T follicular helper cell (primary cell): ENCODE measurements at regions not wholly inside any gene's neighbourhood (a gene's known extent, or its start where the extent isn't known, plus 50 kb on each side); places are given as distances from the start of the nearest gene placed in this dataset.

Experiments
- DNase-seq: peaks from one replicate; pipeline ENCODE4 v3.0.0-alpha.2; 2020; ENCODE audit warnings: low read depth

DNA sequence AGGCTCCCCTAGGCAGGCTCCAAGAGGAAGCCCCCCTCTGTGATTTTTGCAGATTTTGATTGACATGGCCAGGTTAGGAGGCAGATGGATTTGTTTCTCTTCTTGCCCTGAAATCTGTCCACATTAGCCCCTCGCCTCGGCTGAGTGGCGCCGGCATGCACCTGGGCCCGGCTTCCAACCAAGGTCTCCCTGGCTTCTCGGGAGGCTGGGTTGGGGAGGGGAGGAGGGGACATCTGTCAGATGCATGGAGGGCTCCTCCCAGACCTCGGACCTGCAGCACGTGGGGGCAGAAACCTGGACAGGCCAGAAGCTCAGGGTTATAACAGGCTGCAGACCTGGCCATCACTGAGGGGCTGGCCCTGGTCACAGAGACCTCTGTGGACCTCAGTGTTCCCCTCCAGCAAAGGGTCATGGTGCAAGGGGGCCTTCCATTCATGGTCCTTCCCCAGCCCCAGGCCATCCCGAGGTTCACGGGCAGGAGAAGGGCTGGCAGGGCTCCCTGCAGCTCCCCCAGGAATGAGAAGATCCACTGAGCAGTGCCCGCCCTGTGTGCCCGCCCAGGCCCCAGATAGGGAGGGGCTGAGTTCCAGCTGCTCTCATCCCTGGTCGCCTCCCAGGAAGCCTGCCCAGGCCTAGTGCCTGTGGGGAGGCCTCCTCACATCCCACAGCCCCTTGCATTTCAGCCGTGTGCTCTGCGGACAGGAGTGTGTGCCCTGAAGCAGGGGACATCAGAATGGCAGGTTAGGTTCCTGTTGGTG lies 747.8 kb downstream of the BRD1 start:
- DNase-seq, result no peak

DNA sequence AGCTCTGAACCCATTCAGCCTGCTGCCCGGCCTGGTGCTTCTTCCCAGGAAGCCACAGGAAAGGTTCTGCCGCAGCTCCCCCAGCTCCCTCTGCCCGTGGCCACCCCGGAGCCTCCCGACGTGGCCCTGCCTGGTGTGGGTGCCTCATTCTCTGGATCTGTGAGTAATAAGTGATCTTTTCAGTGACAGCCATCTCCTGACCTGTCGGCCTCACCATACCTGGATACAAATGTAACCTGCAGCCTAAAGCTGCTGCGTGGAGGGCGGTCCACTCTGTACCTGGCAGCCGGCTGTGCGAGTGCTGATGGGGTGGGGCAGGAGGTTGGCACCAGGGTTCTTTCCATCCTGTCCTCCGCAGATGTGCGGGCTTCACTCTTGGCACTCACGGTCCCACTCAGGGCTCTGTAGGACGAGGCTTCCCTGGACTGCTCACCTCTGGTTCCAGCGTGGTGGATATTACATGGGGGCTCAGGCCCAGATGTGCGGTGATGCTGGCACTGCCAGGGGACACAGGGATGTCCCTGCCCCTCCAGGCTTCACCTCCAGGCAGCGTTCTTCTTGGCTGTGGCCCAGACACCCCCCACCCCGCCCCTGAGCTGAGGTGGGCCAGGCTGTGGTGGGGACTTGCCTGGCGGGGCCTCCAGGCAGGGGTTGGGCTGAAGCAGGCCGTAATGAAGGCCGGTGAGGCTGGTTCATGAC lies 748.5 kb downstream of the BRD1 start:
- no peak for DNase-seq

DNA sequence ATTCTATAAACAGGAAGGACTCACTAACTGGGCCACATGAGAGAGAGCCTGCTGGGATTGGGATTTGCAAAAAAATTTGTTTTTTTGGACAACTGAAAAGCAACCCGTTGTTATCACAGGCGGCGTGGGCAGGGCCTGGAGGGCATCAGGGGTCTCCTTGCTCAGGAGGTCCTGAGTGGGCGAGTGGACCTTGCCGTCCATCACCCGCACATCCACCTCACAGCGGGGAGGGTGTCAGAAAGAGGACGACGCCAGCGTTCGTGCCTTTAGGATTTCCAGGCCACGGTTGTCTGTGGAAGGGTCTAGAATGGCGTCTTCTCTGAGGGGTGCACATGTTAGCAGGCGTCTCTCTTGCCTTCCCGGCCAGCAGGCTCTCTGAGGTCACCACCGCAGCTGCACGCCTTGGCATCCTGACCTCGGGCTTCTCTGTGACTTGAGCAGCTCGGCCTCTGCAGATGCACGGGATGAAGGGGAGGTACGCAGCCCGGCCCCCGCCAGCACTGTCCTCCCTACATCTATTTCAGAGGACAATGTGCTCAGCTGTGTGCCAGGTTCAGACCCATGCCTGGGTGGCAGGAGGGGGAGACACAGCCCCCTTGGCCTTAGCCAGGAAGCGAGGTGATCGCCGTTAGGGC lies 749.5 kb downstream of the BRD1 start:
- DNase-seq, result no peak

DNA sequence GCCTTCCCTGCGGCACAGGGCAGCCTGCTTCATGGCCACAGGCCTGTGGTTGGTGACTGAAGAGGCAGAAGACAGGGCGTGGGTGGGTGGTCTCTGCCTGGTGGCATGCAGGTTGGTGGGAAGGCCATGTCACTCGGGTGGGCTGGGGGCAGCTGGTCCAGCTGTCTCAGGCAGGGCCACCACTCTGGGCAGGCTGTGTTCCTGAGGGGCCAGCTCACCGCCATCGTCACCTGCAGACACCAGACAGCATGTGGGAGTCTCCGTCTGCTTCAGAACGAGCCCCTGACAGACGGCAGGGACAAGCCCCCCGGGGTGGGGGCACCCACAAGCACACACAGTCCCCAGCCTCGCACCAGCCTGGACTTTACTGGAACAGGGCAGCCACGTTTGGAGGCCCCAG lies 750.1 kb downstream of the BRD1 start:
- DNase-seq, result no peak

DNA sequence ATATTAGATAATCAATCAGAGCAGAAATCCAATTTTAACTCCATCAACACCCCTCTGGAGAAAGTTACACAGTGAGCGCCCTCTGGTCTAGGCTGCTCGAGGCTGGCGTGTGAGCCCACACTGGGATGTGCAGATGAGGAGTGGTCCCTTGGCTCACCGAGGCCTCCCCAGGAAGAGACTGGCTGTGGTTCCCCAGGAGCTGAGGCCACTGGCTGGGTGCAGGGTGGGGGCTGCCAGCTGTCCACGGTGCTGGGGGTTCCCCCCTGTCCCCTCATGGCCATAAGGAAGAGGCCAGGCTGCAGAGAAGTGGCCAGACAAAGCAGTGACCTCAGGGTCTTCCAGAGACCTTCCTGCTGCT lies 750.7 kb downstream of the BRD1 start:
- no peak for DNase-seq

DNA sequence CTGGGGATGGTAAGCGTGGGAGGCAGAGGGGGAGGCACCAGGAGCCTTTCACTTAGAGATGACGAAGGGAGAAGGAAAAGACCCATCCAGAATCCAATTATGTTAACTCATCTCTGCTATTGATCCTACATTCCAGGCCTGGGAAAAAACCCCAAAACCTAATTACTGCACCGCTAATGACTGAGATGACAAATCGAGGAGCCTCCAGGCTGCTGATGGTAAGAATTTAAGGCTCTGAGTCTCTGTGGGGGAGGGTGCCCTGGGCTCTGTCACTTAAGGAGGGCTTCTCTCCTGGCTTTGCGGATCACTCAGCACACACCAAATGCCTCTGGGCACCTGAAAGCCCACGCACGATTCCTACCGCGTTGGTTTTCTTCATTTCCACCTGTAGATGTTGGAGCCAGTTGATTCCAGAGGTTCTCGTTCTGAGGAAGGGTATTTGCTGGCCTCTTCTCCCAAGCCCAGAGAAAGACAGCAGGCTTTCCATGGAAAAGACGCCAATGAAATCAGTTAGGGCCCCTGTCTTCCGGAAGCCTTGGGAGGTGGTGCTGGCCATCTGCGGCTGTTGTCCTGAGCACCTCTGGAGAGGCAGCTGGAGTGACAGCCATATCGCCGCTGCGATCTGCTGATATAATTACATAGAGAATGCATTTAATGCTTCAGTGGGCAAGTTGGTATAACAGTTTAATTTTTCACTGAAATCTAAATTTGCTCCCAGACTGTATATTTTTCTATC lies 751.2 kb downstream of the BRD1 start:
- no peak for DNase-seq

DNA sequence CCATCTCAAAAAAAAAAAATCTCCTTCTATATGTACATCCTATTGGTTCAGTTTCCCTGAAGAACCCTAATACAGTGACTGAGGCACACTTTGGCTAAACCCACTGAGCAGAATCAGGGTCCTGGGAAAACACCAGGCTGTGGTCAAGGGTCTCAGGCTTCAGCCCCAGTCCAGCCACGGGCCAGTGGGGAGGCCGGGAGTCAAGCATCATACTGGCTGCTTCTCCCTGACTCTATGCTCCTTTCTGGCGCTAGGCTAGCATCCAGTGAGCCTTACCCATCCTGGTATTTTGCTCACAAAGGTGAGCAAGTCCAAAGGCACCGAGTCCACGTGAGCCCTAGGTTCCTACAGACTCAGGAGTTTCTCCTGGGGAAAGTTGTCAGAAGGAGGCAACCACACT lies 752.5 kb downstream of the BRD1 start:
- DNase-seq, result no peak

DNA sequence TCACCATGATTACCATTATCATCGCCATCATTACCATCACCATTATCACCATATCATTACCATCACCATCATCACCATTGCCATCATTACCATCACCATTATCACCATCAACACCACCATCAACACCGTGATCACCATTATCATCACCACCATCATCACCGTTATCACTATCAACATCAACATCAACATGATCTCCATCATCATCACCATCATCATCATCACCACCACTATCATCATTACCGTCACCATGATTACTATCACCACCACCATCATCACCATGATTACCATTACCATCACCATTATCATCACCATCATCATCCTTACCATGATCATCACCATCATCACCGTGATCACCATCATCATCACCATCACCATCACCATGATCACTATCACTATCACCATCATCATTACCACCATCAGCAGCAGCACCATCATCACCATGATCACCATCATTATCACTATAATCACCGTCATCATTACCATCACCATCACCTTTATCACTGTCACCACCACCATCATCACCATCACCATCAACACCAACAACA lies 753.7 kb downstream of the BRD1 start:
- no peak for DNase-seq

DNA sequence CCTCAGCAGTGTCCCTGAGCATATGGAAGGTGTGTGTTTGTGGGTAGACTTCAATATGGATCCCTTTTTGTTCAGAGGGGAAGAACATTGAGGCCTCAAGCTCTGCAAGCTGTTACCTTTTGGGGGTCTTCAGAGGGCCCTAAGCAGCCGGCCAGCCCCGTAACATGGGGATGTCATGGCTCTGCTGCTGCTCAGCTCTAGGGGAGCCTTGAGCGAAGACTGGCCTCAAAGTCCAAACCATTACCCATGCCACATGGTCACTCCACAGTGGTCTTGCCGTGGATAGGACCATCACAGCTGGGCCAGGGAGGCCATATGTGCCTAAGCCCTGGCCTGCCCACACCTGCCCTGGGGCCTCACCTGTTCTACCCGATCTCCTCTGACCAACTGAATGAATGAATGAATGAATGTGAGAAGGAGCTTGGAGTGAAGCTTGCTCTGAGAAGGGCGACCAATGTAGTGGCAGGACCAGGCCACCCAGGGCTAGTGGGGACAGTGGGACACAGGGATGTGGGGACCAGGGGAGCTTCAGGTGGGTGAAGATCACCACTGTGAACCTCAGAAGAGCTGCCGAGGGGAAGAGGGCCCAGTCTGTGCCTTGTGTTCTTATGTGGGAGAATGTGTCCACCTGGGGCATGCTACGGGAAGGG lies 754.6 kb downstream of the BRD1 start:
- DNase-seq, result no peak

DNA sequence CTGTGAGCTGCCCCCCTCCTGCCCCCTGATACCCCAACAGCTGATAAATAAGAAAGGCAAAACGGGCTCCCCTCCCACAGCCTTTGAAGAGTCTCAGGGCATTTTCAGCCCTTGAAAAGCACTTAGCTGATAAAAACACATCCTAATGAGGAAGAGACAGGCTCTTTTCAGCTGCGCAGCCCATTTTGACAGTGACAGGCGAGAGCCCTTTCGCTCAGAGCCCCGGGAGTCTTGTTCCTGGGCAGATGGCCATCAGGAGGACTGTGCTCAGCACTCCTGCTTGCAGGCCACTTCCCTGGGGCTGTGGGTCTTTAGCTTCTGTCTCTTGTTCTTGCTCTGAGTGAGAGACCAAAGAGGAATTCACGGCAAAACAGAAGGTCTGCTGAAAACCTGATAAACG lies 757.2 kb downstream of the BRD1 start:
- no peak for DNase-seq

DNA sequence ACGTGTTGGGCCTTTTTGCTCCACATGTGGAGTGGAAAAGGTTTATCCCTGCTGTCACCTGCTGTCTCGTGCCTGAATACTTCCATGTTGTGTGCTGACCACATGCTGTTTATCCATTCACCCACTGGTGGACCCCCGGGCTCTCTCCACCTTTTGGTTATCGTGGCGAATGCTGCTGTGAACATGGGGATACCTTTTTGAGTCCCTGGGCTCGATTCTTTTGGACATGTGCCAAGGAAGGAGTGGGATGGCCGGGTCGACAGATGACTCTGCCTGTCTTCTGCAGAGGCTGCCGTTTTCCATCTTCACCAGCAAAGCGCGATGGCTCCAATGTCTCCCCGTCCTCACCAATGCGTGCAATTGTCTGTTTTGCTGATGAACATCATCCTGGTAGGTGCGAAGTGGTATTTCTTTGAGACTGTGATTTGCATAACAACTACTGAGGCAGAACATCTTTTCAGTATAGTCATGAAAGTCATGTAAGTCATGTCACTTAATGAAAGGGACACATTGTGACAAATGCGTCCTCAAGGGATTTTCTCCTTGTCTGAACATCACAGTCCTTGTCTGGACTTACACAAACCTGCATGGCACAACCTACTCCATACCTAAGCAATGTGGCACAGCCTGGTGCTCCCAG lies 758.7 kb downstream of the BRD1 start:
- no peak for DNase-seq

DNA sequence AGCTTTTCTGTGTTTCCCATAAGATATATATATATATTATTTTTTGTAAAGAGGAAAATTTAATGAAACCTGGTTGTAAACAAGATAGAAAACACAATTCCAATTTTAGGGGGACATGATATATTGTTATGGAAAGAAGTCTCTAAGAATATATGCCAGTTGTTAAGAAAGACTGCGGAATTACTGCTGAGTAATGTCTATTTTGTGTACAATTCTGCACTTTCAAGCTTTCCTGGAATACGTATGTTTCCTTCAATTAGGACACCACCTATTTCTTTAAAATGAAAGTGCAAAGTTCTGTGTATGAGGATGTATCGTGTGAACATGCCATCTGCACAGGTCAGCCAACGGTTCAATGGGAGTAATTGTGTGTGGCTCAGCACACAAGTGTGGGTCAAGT lies 760.2 kb downstream of the BRD1 start:
- DNase-seq, result no peak

DNA sequence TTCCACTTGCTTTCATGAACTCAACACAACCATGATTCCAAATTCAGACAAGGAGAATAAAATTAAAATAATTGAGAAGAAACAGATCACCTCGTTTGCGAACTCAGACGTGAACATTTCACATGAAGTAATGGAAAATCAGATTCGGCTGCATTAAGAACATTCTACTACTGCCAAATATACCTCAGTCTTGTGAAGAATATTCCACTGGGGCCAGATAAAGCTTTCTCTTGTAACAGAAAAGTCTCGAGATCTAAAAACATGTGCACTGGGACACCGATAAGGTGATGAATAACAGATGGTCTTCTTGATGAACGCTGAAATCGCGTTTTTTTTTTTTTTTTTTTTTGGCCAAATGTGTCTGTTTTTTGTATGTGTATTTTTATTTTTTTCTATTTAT lies 761.1 kb downstream of the BRD1 start:
- DNase-seq, result no peak

DNA sequence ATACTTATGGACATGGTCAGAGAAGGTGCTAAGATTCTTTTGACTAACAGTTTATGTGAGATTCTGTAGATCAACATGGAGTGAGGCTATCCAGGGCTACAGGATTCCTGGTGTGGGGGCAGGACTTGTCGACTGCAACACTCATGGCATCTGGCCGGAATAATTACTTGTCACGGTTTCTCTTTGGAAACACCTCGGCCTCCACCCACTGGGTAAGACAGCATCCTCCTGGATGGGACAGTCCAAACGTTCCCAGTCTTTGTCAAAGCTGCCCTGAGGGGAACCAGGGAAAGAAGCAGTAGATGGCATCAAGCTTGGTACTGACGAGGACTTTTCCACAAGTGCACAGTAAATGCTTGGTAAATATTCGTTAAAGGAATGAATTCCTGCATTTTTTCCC lies 762.8 kb downstream of the BRD1 start:
- DNase-seq, result no peak

DNA sequence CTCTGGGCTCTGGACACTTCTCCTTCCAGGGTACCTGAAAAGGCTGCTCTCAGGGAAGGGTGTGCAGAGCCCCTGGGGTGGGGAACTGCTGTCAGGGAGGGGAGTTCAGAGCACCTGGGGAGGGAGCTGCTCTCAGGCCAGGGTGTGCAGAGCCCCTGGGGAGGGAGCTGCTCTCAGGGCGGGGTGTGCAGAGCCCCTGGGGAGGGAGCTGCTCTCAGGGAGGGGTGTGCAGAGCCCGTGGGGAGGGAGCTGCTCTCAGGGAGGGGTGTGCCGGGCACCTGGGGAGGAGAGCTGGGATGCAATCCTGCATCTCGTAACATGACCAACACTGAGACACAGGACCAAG lies 764.2 kb downstream of the BRD1 start:
- DNase-seq, result no peak

DNA sequence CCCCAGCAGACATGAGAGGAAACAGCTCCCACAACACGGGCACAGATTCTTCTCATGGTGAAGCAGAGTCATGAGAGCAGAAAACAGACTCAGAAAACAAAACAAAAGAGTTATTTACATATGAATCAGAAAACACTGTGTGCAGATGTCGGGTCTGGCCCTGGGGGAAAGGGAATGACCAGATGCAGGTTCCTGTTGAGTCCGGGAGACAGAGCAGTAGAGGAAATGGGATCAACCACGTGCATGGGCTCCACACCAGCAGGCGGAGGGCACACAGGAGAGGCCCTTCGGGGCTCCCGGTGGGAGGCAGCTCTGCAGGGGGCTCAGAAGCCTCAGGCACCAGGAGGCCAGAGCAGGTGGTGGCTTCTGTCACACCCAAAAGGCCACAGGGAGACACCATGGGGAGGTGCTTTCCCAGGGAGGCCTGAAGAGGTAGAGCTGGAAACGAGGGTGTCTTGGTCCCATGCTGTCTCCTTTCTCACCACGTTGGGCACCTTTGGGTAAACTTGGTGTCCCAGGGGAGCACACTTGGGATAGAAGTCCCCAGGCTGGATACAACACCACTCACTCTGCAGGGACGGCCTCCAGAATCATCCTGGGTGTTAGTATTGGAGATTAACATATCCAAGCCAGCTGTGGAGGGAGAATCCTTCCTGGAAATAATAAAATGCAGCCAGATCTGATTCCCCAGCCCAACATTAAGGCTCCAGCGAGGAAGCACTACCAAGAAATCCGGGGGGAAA lies 764.7 kb downstream of the BRD1 start:
- DNase-seq, result no peak

DNA sequence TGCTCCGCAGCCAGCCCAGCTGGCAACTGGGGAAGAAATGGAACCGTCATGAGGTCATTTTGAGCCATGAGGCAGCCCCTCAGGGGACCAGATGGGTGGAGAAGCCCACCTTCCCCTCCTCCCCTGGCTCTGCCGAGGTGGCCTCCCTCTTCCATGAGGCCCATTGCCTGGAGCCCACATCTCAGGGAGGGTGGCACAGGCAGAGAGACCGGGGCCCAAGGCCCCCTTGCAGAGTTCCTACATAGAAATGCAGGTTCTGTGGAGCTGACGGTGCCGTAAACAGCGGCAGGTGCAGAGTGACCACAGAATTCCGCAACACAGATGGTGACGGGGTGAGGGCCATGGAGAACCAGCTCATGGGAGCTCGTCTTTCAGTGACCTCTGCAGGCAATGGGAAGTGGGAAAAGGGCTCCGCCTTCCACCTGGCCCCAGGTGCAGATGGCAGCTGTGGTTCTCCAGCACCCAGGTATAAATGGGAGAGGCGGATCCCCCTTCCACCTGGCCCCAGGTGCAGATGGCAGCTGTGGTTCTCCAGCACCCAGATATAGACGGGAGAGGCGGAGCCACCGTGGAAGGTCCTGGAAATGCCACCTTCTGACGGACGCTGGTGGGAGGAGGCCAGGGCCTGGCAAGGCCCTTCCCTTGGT lies 765.4 kb downstream of the BRD1 start:
- no peak for DNase-seq

DNA sequence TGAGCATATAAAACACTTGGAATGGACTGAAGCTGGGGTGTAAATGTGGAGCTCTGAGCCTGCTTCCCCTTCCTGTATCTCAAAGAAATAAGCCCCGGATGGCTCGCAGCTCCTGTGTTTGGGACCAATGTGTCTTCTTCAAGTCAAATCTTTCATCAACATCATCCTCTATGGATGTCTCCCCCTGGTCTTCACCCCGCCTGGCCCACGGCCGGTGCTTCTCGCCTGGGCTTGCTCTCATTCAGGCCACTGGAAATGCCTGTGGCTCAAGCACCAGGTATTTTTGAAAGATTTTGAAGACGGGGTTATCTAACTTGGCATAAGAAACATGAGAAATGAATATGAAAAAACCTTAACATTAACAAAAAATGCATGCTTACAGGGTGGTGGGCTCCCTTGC lies 769.8 kb downstream of the BRD1 start:
- DNase-seq, result no peak

DNA sequence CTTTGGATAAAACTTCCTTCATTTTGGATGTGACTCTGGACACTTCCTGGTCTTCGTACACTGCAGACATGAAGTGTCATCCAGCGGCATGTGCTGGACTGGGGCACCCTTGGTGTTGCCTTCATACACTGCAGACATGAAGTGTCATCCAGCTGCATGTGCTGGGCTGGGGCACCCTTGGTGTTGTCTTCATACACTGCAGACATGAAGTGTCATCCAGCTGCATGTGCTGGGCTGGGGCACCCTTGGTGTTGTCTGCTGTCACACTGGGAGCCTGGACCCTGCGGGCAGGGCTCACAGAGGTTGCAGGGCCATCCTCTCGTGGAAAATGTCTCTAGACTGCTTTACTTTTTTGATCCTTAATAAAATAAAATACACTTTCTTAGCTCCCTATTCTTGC lies 771.4 kb downstream of the BRD1 start:
- no peak for DNase-seq

DNA sequence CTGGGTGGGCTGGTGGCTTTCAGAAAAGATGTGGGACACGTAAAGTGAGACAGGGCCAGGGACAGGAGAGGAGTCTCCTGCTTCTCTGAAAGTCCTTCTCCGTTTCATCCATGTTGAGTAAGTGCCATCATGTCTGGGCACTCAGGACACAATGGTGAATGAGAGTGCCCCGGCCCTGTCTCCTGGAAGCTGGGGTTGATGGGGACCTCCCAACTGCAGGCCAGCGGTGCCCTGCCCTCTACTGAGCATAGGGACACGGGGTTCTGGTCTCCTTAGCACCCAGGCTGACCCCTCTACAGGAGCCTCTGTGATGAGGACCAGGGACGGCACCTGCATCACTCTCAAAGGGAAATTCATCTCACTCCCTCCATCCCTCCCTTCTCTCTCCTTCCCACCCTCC lies 772.3 kb downstream of the BRD1 start:
- DNase-seq, result no peak
